ENCODE measurements at regions not wholly inside any gene's neighbourhood (a gene's known extent, or its start where the extent isn't known, plus 50 kb on each side); places are given as distances from the start of the nearest gene placed in this dataset.

DNA sequence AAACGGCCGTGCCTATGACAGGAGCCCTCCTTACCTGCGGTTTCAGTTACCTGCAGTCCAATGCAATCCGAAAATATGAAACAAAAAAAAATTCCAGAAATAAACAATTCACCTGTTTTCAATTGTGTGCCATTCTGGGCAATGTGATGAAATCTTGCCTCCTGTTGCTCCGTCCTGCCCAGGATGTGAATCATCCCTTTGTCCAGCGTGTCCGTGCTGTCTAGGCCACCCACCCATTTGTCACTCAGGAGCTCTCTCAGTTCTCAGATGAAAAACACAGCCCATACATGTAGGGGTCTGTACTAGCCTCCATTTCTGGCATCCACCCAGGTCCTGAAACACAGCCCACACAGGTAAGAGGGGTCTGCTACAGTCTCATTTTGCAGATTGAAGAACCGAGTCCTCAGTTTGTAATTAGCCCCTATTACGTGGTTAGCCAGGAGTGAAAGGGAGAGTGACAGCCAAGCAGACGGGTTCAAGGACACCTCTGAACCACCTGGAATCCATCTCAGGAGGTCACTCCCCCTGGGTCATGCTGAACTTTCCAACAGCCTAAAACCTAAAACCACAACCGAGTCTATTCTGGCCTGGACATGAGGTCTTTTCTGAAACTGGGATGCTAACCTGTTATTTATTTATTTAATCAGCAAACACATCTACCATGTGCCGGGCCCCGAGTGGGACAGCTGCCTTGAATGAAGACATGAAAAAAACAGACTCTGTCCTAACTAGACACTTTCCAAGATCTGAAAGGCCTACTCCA, 317.2 kb downstream of the SHANK2 start:
- no peak for DNase-seq (ENCODE audit: extremely low read depth in 1 of 2, low read depth in 1 of 2)

DNA sequence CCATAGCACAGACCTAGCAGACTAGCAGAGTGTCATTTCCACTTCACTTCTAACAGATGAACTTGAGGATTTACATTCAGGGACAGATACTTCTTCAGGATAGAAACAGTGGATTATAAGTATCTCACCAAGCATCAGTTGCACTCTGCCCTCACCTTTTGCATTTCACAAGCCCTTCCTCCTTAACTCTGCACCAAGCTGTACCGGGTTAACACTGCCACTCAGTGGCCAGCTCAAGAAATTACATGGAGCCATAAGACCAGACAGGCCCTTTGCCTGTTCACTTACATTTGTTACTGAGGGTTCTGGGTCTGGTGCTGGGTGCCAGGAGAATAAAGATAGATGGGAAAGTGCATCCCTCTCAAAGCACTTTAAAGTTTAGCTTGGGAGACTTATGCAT, 309.8 kb downstream of the SHANK2 start:
- DNase-seq (ENCODE audit: extremely low read depth in 1 of 2, low read depth in 1 of 2): no peak

DNA sequence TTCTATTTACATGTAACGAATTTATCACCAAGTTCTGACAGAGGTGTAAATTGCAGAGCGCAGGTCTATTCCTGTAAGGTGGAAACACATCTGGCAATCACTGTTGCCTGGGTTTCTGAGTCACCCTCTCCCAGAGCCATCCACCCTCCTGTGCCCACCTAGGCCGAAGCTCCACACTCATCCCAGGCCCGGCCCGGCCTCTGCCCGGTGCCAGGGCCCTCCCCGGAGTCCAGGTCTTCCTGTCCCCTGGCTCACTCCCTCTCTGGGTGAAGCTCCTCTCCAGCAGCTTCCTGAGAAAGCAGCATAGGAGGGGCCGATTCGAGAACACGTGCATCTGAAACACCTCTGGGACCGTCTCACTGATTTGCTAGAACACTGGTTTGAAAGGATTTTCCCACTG, 308.2 kb downstream of the SHANK2 start:
- DNase-seq (ENCODE audit: extremely low read depth in 1 of 2, low read depth in 1 of 2): no peak

DNA sequence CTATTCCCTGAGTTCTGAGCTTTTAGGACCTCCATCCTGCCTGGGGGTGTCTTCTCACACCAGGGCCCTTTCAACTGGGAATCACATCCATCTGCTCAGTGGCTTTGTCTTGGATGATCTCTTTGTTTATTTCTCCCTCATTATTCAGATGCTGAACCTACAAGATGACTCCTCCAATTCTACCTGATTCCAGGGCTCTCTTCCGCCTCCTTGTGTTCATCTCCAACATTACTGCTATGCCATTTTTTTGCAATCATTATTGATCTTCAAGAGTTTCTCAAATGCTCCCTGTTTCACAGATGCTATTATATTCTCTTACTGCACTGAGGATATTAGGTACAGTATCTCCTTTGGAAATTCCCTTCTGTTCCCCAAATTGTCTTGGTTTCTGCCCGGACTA, 307.7 kb downstream of the SHANK2 start:
- DNase-seq (ENCODE audit: extremely low read depth in 1 of 2, low read depth in 1 of 2): no peak

DNA sequence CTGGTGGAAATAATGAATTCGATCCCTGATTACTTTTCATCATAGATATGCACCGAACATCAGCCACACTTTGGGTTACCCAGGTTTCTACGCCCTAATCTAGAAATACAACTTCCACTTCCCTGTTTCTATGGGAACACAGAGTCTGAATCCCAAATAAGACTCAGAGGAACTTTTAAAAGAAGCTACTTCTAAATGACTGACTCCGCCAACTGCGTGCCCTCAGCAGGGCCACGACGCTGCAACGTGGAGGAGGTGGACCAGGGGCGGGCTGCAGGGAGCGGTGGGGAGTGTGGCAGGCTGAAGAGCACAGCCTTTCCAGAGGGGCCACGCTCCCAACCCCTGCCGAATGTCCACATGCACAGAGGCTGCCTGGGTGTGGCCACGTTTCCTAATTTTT, 304.0 kb downstream of the SHANK2 start:
- DNase-seq (ENCODE audit: extremely low read depth in 1 of 2, low read depth in 1 of 2): no peak

DNA sequence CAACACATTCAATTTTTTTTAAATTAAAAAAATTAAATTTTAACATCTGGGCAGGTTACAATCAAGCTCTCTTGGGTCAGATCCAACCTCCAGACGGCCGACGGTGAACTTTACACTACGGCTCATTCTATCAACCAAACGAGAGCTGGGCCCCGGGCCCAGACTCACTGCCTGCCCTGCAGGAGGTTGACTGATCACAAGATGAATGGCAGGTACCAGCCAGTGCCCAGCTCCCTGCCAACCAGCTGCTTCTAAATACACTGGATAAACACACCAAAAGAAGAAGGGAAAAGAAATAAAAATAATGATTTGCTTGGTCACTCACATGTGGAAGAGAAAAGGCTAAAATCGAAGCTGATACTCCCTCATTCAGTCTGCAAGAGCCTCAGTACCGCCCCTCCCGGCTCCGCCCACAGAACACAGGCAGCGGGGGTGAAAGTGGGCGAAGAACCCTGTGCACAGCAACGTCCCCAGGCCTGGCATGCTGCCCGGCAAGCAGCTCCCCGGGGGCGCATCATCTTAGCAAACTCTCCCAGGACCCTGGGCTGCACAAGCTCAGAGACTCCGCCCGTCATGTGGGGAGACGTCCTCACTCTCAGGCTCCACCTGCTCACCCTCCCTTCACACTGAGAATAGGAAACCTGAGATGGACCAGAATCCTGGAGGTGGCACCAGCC, 303.4 kb downstream of the SHANK2 start:
- DNase-seq (ENCODE audit: extremely low read depth in 1 of 2, low read depth in 1 of 2): no peak

DNA sequence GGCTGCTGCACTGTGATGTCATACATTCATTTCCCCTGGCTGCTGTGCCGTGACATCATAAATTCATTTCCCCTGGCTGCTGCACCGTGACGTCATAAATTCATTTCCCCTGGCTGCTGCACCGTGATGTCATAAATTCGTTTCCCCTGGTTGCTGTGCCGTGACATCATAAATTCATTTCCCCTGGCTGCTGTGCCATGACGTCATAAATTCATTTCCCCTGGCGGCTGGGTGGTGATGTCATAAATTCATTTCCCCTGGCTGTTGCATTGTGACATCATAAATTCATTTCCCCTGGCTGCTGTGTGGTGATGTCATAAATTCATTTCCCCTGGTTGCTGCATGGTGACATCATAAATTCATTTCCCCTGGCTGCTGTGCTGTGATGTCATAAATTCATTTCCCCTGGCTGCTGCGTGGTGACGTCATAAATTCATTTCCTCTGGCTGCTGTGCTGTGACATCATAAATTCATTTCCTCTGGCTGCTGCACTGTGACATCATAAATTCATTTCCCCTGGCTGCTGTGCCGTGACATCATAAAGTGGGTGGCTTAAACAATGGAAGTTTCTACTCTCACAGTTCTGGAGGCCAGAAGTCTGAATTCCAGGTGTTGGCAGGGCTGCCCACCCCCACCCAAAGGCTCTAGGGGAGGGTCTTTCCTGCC, 301.1 kb downstream of the SHANK2 start:
- no peak for DNase-seq (ENCODE audit: extremely low read depth in 1 of 2, low read depth in 1 of 2)

DNA sequence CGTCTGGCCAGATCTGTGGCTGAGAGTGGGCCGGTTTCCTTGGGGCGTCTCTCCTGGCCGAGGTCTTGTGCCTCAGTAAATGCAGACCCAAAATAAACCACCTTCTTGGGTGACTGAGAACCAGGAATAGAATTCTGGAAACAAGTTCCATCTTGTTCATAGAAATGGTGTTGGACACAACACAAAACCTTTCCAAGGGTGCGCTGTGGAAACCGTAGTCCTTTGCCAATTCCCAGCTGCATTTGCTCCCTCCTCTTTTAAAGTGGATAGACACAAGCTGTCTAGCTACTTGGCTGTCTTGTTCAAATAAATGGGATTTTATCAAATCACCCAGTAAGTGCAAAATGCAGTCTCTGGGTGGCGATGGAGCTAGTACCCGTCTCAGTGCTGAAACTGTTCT, 300.2 kb downstream of the SHANK2 start:
- DNase-seq (ENCODE audit: extremely low read depth in 1 of 2, low read depth in 1 of 2): no peak

DNA sequence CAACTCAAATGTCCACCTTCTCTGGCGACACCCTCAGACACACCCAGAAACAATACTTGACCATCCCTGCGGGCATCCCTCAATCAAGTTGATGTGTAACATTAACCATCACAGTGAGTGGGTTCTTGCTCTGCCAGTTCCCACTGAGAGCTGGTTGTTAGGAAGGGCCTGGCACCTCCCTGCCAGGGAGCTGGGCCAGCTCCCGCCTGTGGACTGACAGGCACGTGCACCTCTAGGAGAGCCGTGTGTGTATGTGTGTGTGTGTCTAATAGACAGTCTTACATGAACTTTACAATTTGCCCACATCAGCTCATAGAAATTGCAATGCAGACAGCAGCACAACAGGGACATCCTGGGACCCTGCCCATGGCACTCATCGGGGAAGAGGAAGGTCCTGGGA, 298.7 kb downstream of the SHANK2 start:
- no peak for DNase-seq (ENCODE audit: extremely low read depth in 1 of 2, low read depth in 1 of 2)

DNA sequence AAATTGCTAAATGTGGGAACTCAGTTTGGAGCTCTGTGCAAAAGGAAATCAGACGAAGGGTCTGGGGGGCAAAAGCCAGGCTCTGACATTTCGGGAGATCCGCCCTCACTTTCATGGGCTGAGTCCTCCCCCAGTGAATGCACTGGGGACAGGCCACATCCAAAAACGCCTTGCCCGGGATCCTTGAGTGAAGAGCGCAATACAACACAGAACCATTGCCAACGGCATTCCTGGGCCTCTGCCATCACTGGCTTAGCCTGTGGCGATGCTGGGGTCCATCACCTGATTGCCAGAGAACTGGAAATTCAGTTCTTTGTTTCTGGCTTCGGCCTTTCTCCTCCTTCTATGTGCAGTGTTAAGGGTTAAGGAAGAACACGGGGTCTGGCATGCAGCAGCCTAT, 297.9 kb downstream of the SHANK2 start:
- DNase-seq (ENCODE audit: extremely low read depth in 1 of 2, low read depth in 1 of 2): no peak
